ENCODE measurements at regions not wholly inside any gene's neighbourhood (a gene's known extent, or its start where the extent isn't known, plus 50 kb on each side); places are given as distances from the start of the nearest gene placed in this dataset.

DNA sequence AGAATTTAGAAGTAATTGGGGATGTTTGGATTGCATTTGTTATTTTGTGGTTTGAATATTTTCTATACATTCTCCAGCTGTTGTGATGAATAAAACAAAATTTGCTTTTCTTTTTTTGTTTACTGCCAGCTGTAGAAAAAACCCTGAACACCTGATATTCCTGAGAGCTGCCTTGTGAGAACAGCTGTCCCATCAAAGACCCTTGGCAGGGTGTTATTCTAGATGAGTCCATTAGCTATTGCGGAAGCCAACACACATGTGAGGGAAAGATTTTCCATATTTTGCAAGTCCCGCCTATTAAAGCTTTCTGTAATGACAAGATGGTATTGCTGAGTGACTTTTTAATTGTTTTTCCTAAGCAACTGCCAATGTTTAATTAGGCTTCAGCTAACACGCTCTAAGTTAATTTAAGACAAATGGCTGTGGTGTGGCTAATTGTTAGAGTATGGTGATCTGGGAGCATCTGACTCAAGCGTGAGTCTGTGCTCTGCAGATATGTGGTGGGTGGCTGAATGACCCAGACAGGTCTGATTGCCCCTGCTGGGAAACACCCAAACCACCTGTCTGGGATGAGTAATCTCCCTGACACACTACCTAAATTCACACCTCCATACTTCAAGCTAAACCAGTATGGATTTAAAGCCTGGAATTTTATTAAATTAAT is 86.5 kb upstream of the PRLR start (continued):
- TF ChIP-seq ZNF511 (CRISPR knock-in tag; IDR thresholded peaks at IDR 0.05): no peak
- TF ChIP-seq YY1 (IDR thresholded peaks at IDR 0.05; ENCODE audit: borderline replicate concordance in 1 of 3, control insufficient read depth in 1 of 3, extremely low read depth in 1 of 3, insufficient read depth in 3 of 3, insufficient read length in 1 of 3, insufficient replicate concordance in 2 of 3, low read depth in 1 of 3, low read length in 2 of 3): no peak
- no peak for TF ChIP-seq ZNF217 (CRISPR knock-in tag; IDR thresholded peaks at IDR 0.05)
- TF ChIP-seq, protein P1, sequence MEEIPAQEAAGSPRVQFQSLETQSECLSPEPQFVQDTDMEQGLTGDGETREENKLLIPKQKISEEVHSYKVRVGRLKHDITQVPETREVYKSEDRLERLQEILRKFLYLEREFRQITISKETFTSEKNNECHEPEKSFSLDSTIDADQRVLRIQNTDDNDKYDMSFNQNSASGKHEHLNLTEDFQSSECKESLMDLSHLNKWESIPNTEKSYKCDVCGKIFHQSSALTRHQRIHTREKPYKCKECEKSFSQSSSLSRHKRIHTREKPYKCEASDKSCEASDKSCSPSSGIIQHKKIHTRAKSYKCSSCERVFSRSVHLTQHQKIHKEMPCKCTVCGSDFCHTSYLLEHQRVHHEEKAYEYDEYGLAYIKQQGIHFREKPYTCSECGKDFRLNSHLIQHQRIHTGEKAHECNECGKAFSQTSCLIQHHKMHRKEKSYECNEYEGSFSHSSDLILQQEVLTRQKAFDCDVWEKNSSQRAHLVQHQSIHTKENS (CRISPR knock-in tag; IDR thresholded peaks at IDR 0.05): no peak
- TF ChIP-seq STAG1 (CRISPR knock-in tag; IDR thresholded peaks at IDR 0.05; ENCODE audit: borderline replicate concordance): no peak

DNA sequence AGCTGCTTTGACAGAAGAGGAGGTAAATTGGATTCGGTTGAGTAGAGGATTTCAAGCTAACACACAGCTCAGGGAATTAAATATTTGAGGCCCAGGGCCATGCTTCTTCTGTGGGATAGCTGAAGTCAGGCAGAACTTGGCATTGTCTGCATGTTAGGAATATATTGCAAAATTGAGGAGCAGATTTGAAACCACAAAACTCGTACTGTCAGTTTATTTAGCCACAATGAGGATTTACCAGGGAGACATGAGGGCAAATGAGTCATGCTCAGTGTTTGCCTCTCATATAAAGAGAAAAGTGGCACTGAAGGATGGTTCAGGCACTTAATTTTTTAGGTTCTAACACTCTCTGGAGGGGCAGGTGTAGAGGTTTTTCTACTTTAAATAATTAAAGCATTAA is 83.0 kb upstream of the PRLR start:
- in situ Hi-C loops (cut with MboI) (no loop called here), intact Hi-C loops (cut with micrococcal nuclease) (no loop called here)
- POLR2A ChIA-PET: no interaction called here
- Histone ChIP-seq H4K20me1 (replicated peaks; ENCODE audit: control insufficient read depth, insufficient read depth, low read length) (no peaks in the 10 kb centered on the region), H3K27me3 (ENCODE audit: control insufficient read depth in 2 of 2, insufficient read depth in 2 of 2, low read length in 2 of 2) (no peaks in the 10 kb centered on the region), H3K36me3 (ENCODE audit: control insufficient read depth, insufficient read depth, low read length) (no peaks in the 10 kb centered on the region), H3K9me1 (ENCODE audit: control insufficient read depth, insufficient read depth, low read length) (no peaks in the 10 kb centered on the region), H3K4me3 (no peak overlapping the region), H3K4me1 (replicated peaks in 1 of 2; ENCODE audit: control insufficient read depth in 2 of 2, insufficient read depth in 2 of 2, low read length in 2 of 2) (no peaks in the 10 kb centered on the region), H3K9me3 (replicated peaks; ENCODE audit: control insufficient read depth, insufficient read depth, low read depth, low read length) (no peaks in the 10 kb centered on the region; the same call in 1 of the 2 replicates), H3K9ac (ENCODE audit: insufficient read depth in 1 of 2, low read depth in 2 of 2, low read length in 2 of 2) (no peak overlapping the region), H3K4me2 (ENCODE audit: insufficient read depth, low read length) (no peak overlapping the region), H3K79me2 (ENCODE audit: control insufficient read depth, insufficient read depth, low read length) (no peaks in the 10 kb centered on the region), H2AFZ (ENCODE audit: low read depth, low read length) (no peak overlapping the region), H3K27ac (ENCODE audit: extremely low read depth, low read depth, low read length) (no peak overlapping the region)
- no TSS peak for BruUV-seq (replicated peaks)
- FAIRE-seq (no peak), DNase-seq (ENCODE audit: extremely low read depth in 1 of 4, low spot score in 3 of 4) (no peak), ATAC-seq (no peak)
- CTCF ChIA-PET (ENCODE audit: low intra/inter-chr PET ratio): no interaction called here
- WGBS (ENCODE audit: insufficient coverage, low coverage, missing lambda C conversion rate): 0% methylated on average over 2 of the region's 2 CpGs
- TF ChIP-seq MYBL2 (IDR thresholded peaks at IDR 0.05; ENCODE audit: low read depth) (no peak), MYBL2 (CRISPR knock-in tag; IDR thresholded peaks at IDR 0.05; ENCODE audit: borderline replicate concordance) (no peak), MTA3 (IDR thresholded peaks at IDR 0.05; ENCODE audit: borderline replicate concordance) (no peak), NFE2 (IDR thresholded peaks at IDR 0.05; ENCODE audit: low read depth) (no peak)
- TF ChIP-seq, protein P2, sequence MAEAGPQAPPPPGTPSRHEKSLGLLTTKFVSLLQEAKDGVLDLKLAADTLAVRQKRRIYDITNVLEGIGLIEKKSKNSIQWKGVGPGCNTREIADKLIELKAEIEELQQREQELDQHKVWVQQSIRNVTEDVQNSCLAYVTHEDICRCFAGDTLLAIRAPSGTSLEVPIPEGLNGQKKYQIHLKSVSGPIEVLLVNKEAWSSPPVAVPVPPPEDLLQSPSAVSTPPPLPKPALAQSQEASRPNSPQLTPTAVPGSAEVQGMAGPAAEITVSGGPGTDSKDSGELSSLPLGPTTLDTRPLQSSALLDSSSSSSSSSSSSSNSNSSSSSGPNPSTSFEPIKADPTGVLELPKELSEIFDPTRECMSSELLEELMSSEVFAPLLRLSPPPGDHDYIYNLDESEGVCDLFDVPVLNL (CRISPR knock-in tag; IDR thresholded peaks at IDR 0.05; ENCODE audit: low read depth): no peak
- TF ChIP-seq, protein P3, sequence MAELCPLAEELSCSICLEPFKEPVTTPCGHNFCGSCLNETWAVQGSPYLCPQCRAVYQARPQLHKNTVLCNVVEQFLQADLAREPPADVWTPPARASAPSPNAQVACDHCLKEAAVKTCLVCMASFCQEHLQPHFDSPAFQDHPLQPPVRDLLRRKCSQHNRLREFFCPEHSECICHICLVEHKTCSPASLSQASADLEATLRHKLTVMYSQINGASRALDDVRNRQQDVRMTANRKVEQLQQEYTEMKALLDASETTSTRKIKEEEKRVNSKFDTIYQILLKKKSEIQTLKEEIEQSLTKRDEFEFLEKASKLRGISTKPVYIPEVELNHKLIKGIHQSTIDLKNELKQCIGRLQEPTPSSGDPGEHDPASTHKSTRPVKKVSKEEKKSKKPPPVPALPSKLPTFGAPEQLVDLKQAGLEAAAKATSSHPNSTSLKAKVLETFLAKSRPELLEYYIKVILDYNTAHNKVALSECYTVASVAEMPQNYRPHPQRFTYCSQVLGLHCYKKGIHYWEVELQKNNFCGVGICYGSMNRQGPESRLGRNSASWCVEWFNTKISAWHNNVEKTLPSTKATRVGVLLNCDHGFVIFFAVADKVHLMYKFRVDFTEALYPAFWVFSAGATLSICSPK (IDR thresholded peaks at IDR 0.05; ENCODE audit: borderline replicate concordance): no peak
- TF ChIP-seq, protein P1 (CRISPR knock-in tag; IDR thresholded peaks at IDR 0.05): no peak
